Hepatocyte (in vitro differentiated cells): ENCODE measurements at regions not wholly inside any gene's neighbourhood (a gene's known extent, or its start where the extent isn't known, plus 50 kb on each side); places are given as distances from the start of the nearest gene placed in this dataset.

Experiments
- CTCF ChIP-seq: fragments of 200-600 bp; sonication (generic); IDR thresholded peaks from 2 replicates; pipeline ENCODE4 v1.5.1; 2016; ENCODE audit warnings: antibody characterized with exemption, mild to moderate bottlenecking; ENCODE audit not compliant: poor library complexity
- EZH2 ChIP-seq: fragments of 200-600 bp; sonication (generic); IDR thresholded peaks from 2 replicates; pipeline ENCODE4 v1.6.1; 2016; ENCODE audit warnings: antibody characterized with exemption, mild to moderate bottlenecking, borderline replicate concordance
- EZH2phosphoT487 ChIP-seq: fragments of 200-600 bp; sonication (generic); IDR thresholded peaks from one replicate; pipeline ENCODE4 v1.6.1; 2018; ENCODE audit warnings: antibody characterized with exemption, mild to moderate bottlenecking, low read depth, moderate library complexity; ENCODE audit not compliant: unreplicated experiment, severe bottlenecking

- TF ChIP-seq CTCF: no peak
- no peak for TF ChIP-seq EZH2phosphoT487
- no peak for TF ChIP-seq EZH2
Measured at GRCh38 chr4:66568431-66568830, 898.1 kb upstream of the EPHA5 start.
